ENCODE measurements at regions not wholly inside any gene's neighbourhood (a gene's known extent, or its start where the extent isn't known, plus 50 kb on each side); places are given as distances from the start of the nearest gene placed in this dataset.
A peak's percentile ranks its signal among the peaks of the same experiment; 100 is the strongest.

DNA sequence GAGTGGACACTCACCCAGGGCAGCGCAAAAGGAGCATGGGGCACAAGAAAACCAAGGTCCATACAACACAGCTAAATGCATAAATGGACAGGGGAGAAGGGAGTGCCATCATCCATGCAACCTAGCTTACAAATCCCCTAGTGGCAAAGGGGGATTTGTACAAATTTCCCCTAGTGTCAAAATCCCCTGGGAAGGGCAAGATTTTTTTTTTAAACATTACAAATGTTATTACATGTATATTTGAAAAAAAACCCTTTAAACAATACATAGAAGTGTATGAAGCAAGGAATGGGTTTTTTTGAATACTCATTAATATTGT is 89.6 kb upstream of the IVNS1ABP start:
- intact Hi-C loops (cut with micrococcal nuclease; ENCODE audit: unreplicated experiment): no loop called here
- TF ChIP-seq, protein P1, sequence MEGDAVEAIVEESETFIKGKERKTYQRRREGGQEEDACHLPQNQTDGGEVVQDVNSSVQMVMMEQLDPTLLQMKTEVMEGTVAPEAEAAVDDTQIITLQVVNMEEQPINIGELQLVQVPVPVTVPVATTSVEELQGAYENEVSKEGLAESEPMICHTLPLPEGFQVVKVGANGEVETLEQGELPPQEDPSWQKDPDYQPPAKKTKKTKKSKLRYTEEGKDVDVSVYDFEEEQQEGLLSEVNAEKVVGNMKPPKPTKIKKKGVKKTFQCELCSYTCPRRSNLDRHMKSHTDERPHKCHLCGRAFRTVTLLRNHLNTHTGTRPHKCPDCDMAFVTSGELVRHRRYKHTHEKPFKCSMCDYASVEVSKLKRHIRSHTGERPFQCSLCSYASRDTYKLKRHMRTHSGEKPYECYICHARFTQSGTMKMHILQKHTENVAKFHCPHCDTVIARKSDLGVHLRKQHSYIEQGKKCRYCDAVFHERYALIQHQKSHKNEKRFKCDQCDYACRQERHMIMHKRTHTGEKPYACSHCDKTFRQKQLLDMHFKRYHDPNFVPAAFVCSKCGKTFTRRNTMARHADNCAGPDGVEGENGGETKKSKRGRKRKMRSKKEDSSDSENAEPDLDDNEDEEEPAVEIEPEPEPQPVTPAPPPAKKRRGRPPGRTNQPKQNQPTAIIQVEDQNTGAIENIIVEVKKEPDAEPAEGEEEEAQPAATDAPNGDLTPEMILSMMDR (IDR thresholded peaks at IDR 0.05; ENCODE audit: insufficient read depth in 1 of 2, low read depth in 1 of 2, low read length in 1 of 2, severe bottlenecking in 1 of 2, unreplicated experiment in 1 of 2): no peak
- Mint-ChIP-seq H3K4me3 (ENCODE audit: unreplicated experiment) (no peak overlapping the region), H3K27ac (ENCODE audit: unreplicated experiment) (no peak overlapping the region), H3K36me3 (ENCODE audit: insufficient read depth, unreplicated experiment) (no peaks in the 10 kb centered on the region), H3K4me1 (ENCODE audit: low read depth, unreplicated experiment) (peaks cover 22% of the 10 kb centered on the region), H3K9me3 (ENCODE audit: unreplicated experiment) (no peaks in the 10 kb centered on the region), H3K27me3 (ENCODE audit: insufficient read depth, unreplicated experiment) (no peaks in the 10 kb centered on the region)
- Histone ChIP-seq H3K36me3 (ENCODE audit: control insufficient read depth, insufficient read depth, low read length) (no peaks in the 10 kb centered on the region), H3K4me3 (ENCODE audit: low read depth, low read length) (no peak overlapping the region), H3K27me3 (replicated peaks; ENCODE audit: control insufficient read depth, insufficient read depth, low read length) (0 out of 2 replicates have a peak, but pooled peaks cover 1% of the 10 kb centered on the region), H3K4me1 (peaks cover 6% of the 10 kb centered on the region; the same call in 1 of the 2 replicates), H3K9me3 (no peaks in the 10 kb centered on the region)
- no TSS peak for BruUV-seq (replicated peaks)
- no peak for DNase-seq
- ChIA-PET CTCF (no interaction called here), POLR2A (no interaction called here)

DNA sequence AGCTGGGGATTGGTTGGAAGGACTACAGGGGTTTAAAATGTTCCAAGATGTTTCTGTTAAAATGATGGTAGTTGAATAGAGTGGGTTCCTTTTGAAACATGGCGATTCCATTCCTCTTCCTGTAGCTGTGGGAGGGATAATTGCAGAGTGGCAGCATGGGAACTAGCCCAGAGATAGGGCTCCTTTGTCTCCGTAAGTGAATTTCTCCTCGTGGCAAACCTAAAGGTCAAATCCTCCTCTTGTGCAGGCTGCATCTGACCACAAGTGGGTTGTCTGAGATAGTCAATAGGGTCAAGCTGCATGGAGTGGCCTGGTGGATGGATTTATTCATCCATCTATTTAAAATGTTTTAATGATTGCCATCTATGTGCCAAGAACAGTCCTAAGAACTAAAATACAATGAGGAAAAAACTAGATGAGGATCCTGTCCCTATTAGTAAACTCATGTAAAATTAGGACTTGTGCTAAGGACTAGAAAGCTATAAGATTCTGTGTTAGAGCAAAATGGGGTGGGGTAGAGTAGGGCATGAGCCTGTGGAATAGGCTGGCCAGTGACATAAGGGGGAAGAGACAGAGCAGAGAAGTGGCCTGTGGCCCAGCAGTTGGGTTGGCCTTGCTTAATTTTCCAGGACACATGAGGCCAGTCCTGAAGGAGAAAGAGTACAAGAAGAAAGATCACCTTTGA is 89.1 kb upstream of the IVNS1ABP start:
- Mint-ChIP-seq H3K27ac (ENCODE audit: unreplicated experiment) (no peak overlapping the region), H3K9me3 (ENCODE audit: unreplicated experiment) (no peaks in the 10 kb centered on the region)
- POLR2A ChIA-PET: no interaction called here

DNA sequence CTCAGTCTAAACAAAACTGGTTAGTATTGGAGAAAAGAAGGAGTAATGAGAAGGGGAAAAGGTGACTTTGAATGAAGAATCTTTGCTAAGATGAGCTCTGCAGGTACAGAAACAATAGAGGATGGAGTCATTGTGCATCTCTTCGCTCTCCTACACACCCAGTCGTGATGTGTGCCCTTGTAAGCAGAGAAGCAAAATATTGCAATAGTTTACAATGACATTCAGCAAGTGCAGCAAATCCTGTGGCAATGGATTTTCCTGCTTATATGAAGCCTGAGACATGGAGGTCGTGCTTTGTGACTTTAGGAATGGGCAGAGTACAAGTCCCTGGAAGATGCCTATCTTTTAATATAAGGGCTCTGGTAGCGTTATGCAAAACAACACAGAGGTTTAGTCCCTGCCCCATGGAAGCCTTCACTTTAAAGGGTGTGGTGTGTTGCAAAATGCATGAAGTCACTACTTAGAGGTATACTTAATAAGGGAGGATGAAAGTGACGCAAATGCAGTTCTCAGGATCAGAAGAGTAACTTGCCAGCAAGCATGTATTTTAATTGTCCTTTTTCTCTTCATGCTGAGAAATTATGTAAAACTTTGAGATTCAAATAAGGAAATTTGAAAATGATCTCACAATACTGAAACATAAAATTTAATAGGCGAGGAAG is 88.0 kb upstream of the IVNS1ABP start:
- H3K9me3 Mint-ChIP-seq (ENCODE audit: unreplicated experiment): no peaks in the 10 kb centered on the region
- ChIA-PET CTCF (no interaction called here), POLR2A (no interaction called here)
- H3K27me3 ChIP-seq (replicated peaks; ENCODE audit: control insufficient read depth, insufficient read depth, low read length): 0 out of 2 replicates have a peak, but pooled peaks cover 1% of the 10 kb centered on the region
- peaks cover 27% of the 10 kb centered on the region for H3K4me1 Mint-ChIP-seq (ENCODE audit: low read depth, unreplicated experiment)
- peaks cover 6% of the 10 kb centered on the region; the same call in 1 of the 2 replicates for H3K4me1 ChIP-seq
- DNase-seq: no peak
- H3K36me3 Mint-ChIP-seq (ENCODE audit: insufficient read depth, unreplicated experiment): no peaks in the 10 kb centered on the region
- BruUV-seq (replicated peaks): no TSS peak
- H3K4me3 Mint-ChIP-seq (ENCODE audit: unreplicated experiment): peak overlapping the region; percentile 48
- no peaks in the 10 kb centered on the region for H3K27me3 Mint-ChIP-seq (ENCODE audit: insufficient read depth, unreplicated experiment)
- intact Hi-C loops (cut with micrococcal nuclease; ENCODE audit: unreplicated experiment): loop anchor here (5.0 kb wide), 1 partner anchor 88 kb away; the partner anchor contains the start of gene IVNS1ABP
- no peak overlapping the region for H3K4me3 ChIP-seq (ENCODE audit: low read depth, low read length)
- H3K9me3 ChIP-seq: no peaks in the 10 kb centered on the region
- no peak overlapping the region for H3K27ac Mint-ChIP-seq (ENCODE audit: unreplicated experiment)
- H3K36me3 ChIP-seq (ENCODE audit: control insufficient read depth, insufficient read depth, low read length): no peaks in the 10 kb centered on the region
- TF ChIP-seq, protein P1 (IDR thresholded peaks at IDR 0.05; ENCODE audit: insufficient read depth in 1 of 2, low read depth in 1 of 2, low read length in 1 of 2, severe bottlenecking in 1 of 2, unreplicated experiment in 1 of 2): no peak

More for the DNA sequence above, 89.1 kb upstream of the IVNS1ABP start:
- Mint-ChIP-seq H3K4me3 (ENCODE audit: unreplicated experiment) (no peak overlapping the region), H3K27me3 (ENCODE audit: insufficient read depth, unreplicated experiment) (no peaks in the 10 kb centered on the region), H3K36me3 (ENCODE audit: insufficient read depth, unreplicated experiment) (no peaks in the 10 kb centered on the region), H3K4me1 (ENCODE audit: low read depth, unreplicated experiment) (peaks cover 22% of the 10 kb centered on the region)
- Histone ChIP-seq H3K4me1 (peaks cover 6% of the 10 kb centered on the region; the same call in 1 of the 2 replicates), H3K27me3 (replicated peaks; ENCODE audit: control insufficient read depth, insufficient read depth, low read length) (0 out of 2 replicates have a peak, but pooled peaks cover 1% of the 10 kb centered on the region), H3K4me3 (ENCODE audit: low read depth, low read length) (no peak overlapping the region), H3K36me3 (ENCODE audit: control insufficient read depth, insufficient read depth, low read length) (no peaks in the 10 kb centered on the region), H3K9me3 (no peaks in the 10 kb centered on the region)
- no TSS peak for BruUV-seq (replicated peaks)
- TF ChIP-seq, protein P1 (IDR thresholded peaks at IDR 0.05; ENCODE audit: insufficient read depth in 1 of 2, low read depth in 1 of 2, low read length in 1 of 2, severe bottlenecking in 1 of 2, unreplicated experiment in 1 of 2): no peak
- intact Hi-C loops (cut with micrococcal nuclease; ENCODE audit: unreplicated experiment): no loop called here
- CTCF ChIA-PET: no interaction called here
- no peak for DNase-seq
